Neuronal stem cell (in vitro differentiated cells): ENCODE measurements at regions not wholly inside any gene's neighbourhood (a gene's known extent, or its start where the extent isn't known, plus 50 kb on each side); places are given as distances from the start of the nearest gene placed in this dataset.

Experiments
- DNase-seq: peaks from one replicate; pipeline ENCODE4 v3.0.0-alpha.2; 2013; ENCODE audit warnings: low spot score
- H2AFZ ChIP-seq: one replicate; pipeline ENCODE4 v1.6.1; 2013; ENCODE audit warnings: mild to moderate bottlenecking, low read length, inconsistent platforms
- H2AK5ac ChIP-seq: 2 replicates; pipeline ENCODE4 v1.6.1; 2013; ENCODE audit warnings: low read depth, mild to moderate bottlenecking, inconsistent platforms, low read length, moderate library complexity, mixed read lengths
- H2BK120ac ChIP-seq: 2 replicates; pipeline ENCODE4 v1.6.1; 2013; ENCODE audit warnings: low read depth, mild to moderate bottlenecking, inconsistent platforms, low read length, moderate library complexity, mixed read lengths
- H2BK12ac ChIP-seq: one replicate; pipeline ENCODE4 v1.6.1; 2013; ENCODE audit warnings: low read length, inconsistent platforms
- H2BK15ac ChIP-seq: 2 replicates; pipeline ENCODE4 v1.6.1; 2013; ENCODE audit warnings: mild to moderate bottlenecking, low read length, inconsistent platforms, mixed read lengths
- H2BK5ac ChIP-seq: one replicate; pipeline ENCODE4 v1.6.1; 2013; ENCODE audit warnings: inconsistent platforms, mild to moderate bottlenecking, low read length, moderate library complexity
- H3K14ac ChIP-seq: one replicate; pipeline ENCODE4 v1.6.1; 2013; ENCODE audit warnings: low read length, inconsistent platforms
- H3K18ac ChIP-seq: 2 replicates; pipeline ENCODE4 v1.6.1; 2013; ENCODE audit warnings: low read length, inconsistent platforms
- H3K23ac ChIP-seq: 2 replicates; pipeline ENCODE4 v1.6.1; 2013; ENCODE audit warnings: low read depth, mild to moderate bottlenecking, mixed read lengths, low read length, inconsistent platforms; ENCODE audit not compliant: poor library complexity
- H3K27ac ChIP-seq: replicated peaks from 3 replicates; pipeline ENCODE4 v1.5.1; 2013; ENCODE audit warnings: low read length, inconsistent platforms
- H3K27me3 ChIP-seq, 3 experiments: 2 replicates each; pipeline ENCODE4 v1.6.1; 2013; ENCODE audit warnings: low read length in 3 of 3, mild to moderate bottlenecking in 2 of 3, inconsistent platforms in 1 of 3, low read depth in 1 of 3, mixed read lengths in 1 of 3, moderate library complexity in 1 of 3; ENCODE audit not compliant: control insufficient read depth in 3 of 3, insufficient read depth in 3 of 3
- H3K36me3 ChIP-seq, 2 donors: replicated peaks in 1 of 2; 2 replicates each; pipeline ENCODE4 v1.6.1; 2013; ENCODE audit warnings: low read length in 2 of 2; ENCODE audit not compliant: control insufficient read depth in 2 of 2, insufficient read depth in 2 of 2
- H3K4ac ChIP-seq: 2 replicates; pipeline ENCODE4 v1.6.1; 2013; ENCODE audit warnings: inconsistent platforms, mild to moderate bottlenecking, low read length, moderate library complexity
- H3K4me1 ChIP-seq, 2 donors: 1 replicate in 1 of 2; 2 replicates in 1 of 2; pipeline ENCODE4 v1.6.1; 2013; ENCODE audit warnings: low read length in 2 of 2, low read depth in 1 of 2; ENCODE audit not compliant: control insufficient read depth in 2 of 2, insufficient read depth in 1 of 2
- H3K4me2 ChIP-seq: one replicate; pipeline ENCODE4 v1.6.1; 2013; ENCODE audit warnings: mild to moderate bottlenecking, low read length, inconsistent platforms; ENCODE audit not compliant: insufficient read depth, poor library complexity, severe bottlenecking
- H3K4me3 ChIP-seq, 2 donors: 2 replicates each; pipeline ENCODE4 v1.5.1; 2013; ENCODE audit warnings: low read length in 2 of 2, mild to moderate bottlenecking in 2 of 2, inconsistent platforms in 1 of 2, moderate library complexity in 1 of 2
- H3K79me1 ChIP-seq: one replicate; pipeline ENCODE4 v1.6.1; 2013; ENCODE audit warnings: low read depth, mild to moderate bottlenecking, inconsistent platforms, low read length, moderate library complexity
- H3K9ac ChIP-seq: one replicate; pipeline ENCODE4 v1.6.1; 2013; ENCODE audit warnings: mild to moderate bottlenecking, low read depth, low read length, inconsistent platforms; ENCODE audit not compliant: poor library complexity
- H3K9me3 ChIP-seq, 2 donors: replicated peaks in 1 of 2; 2 replicates each; pipeline versions ENCODE3 to v1.6.1; 2013; ENCODE audit warnings: low read length in 2 of 2, mild to moderate bottlenecking in 2 of 2, inconsistent platforms in 1 of 2, low read depth in 1 of 2, mixed read lengths in 1 of 2, moderate library complexity in 1 of 2; ENCODE audit not compliant: control insufficient read depth in 2 of 2, insufficient read depth in 1 of 2
- H4K8ac ChIP-seq: one replicate; pipeline ENCODE4 v1.6.1; 2013; ENCODE audit warnings: low read depth, mild to moderate bottlenecking, inconsistent platforms, low read length, moderate library complexity
- H4K91ac ChIP-seq: one replicate; pipeline ENCODE4 v1.6.1; 2013; ENCODE audit warnings: low read length, low read depth, mild to moderate bottlenecking, inconsistent platforms; ENCODE audit not compliant: poor library complexity
- WGBS, 2 donors: extraction: QIAGEN DNeasy Blood & Tissue Kit; methylation state at CpG; one replicate each; pipeline ENCODE4 v1.1.7; 2013; ENCODE audit warnings: missing lambda C conversion rate in 2 of 2, mixed read lengths in 1 of 2; ENCODE audit not compliant: insufficient read length in 2 of 2, insufficient replicate concordance in 1 of 2; ENCODE audit errors: extremely low coverage in 2 of 2; 5-methylcytosine and 5-hydroxymethylcytosine counted together

- Histone ChIP-seq H3K79me1 (no peaks in the 10 kb centered on the region), H3K4me2 (no peak overlapping the region), H3K18ac (no peak overlapping the region), H3K9ac (no peak overlapping the region), H4K8ac (no peak overlapping the region), H2AK5ac (no peak overlapping the region), H4K91ac (no peak overlapping the region), H2BK12ac (no peak overlapping the region), H3K27ac (no peak overlapping the region), H2AFZ (no peak overlapping the region), H2BK120ac (no peak overlapping the region), H2BK5ac (no peak overlapping the region), H3K36me3 (no peaks in the 10 kb centered on the region), H3K9me3 (no peaks in the 10 kb centered on the region), H3K14ac (no peak overlapping the region), H3K23ac (no peak overlapping the region), H3K4me3 (no peak overlapping the region), H3K27me3 (no peaks in the 10 kb centered on the region), H3K4me1 (peaks cover 0 to 2% of the 10 kb centered on the region in 2 donors), H3K4ac (no peak overlapping the region), H2BK15ac (no peak overlapping the region)
- no peak for DNase-seq
- WGBS, 2 donors: no CpG with 5 or more reads among the region's 1 CpG
Measured at GRCh38 chr3:34808287-34808686, 831.0 kb upstream of the ARPP21 start.

DNA sequence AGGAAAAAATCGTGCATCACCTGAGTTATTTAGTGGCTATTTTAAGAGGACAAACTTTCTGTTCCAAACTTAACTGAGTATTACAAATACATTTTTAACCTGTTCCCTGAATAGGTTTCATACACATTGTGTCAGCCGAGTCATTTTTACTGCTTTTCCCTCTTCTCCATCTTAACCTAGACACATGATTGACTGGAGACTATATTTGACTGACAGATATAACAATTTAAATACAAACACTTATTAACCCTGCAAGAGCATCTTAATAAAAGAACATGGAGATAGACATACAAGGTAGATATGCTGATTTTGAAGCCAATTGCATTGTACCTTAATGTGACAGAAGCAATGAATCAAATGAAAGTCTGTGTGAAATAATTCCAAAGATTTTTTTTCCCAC, 810.5 kb upstream of the ARPP21 start:
- WGBS, 2 donors: no CpG with 5 or more reads among the region's 2 CpGs
- no peak for DNase-seq

DNA sequence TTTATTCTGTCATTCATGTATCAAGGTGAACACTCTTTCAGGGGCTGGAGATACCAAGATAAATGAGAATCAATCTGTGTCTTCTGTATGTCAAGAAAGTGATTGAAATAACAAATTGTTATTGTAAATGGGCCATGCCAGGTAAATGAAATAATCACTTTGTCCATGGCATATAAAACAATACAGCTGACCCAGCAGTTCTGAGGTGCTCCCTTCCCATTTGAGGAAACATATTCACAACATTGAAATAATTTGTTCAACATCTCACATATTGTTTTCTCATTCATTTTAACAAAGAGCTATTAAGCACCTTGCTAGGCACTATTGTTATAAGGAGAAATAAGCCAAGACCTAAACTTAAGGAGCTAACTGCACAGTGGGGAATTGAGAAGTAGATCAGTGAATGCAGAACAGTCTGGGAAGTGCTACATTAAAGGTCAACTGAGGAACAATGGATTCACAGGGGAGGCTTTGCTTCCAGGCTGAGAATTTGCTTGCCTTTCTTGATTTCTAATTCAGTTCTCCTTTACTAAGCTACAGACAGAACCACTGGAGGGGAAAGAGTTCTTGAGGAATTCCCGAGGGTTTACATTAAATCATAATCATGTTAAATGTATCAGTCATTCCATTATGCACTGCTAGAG, 806.3 kb upstream of the ARPP21 start:
- Histone ChIP-seq H4K8ac (no peak overlapping the region), H3K4me3 (no peak overlapping the region), H3K27ac (no peak overlapping the region), H3K18ac (no peak overlapping the region), H3K14ac (no peak overlapping the region), H3K4ac (no peak overlapping the region), H2BK12ac (no peak overlapping the region), H3K79me1 (no peaks in the 10 kb centered on the region), H3K27me3 (no peaks in the 10 kb centered on the region), H3K4me2 (no peak overlapping the region), H3K9me3 (no peaks in the 10 kb centered on the region), H2AK5ac (no peak overlapping the region), H3K9ac (no peak overlapping the region), H3K23ac (no peak overlapping the region), H2BK120ac (no peak overlapping the region), H2BK15ac (no peak overlapping the region), H3K36me3 (no peaks in the 10 kb centered on the region), H3K4me1 (no peaks in the 10 kb centered on the region), H4K91ac (no peak overlapping the region), H2BK5ac (no peak overlapping the region), H2AFZ (no peak overlapping the region)
- WGBS, 2 donors: no CpG with 5 or more reads among the region's 1 CpG
- no peak for DNase-seq

More for the DNA sequence above, 810.5 kb upstream of the ARPP21 start:
- Histone ChIP-seq H4K8ac (no peak overlapping the region), H2BK12ac (no peak overlapping the region), H3K9ac (no peak overlapping the region), H3K4me1 (no peaks in the 10 kb centered on the region), H2BK120ac (no peak overlapping the region), H3K4me2 (no peak overlapping the region), H2BK5ac (no peak overlapping the region), H3K36me3 (no peaks in the 10 kb centered on the region), H3K27me3 (no peaks in the 10 kb centered on the region), H2AFZ (no peak overlapping the region), H3K27ac (no peak overlapping the region), H3K23ac (no peak overlapping the region), H3K18ac (no peak overlapping the region), H3K9me3 (no peaks in the 10 kb centered on the region), H3K79me1 (no peaks in the 10 kb centered on the region), H3K4ac (no peak overlapping the region), H2AK5ac (no peak overlapping the region), H2BK15ac (no peak overlapping the region), H4K91ac (no peak overlapping the region), H3K14ac (no peak overlapping the region), H3K4me3 (no peak overlapping the region)

DNA sequence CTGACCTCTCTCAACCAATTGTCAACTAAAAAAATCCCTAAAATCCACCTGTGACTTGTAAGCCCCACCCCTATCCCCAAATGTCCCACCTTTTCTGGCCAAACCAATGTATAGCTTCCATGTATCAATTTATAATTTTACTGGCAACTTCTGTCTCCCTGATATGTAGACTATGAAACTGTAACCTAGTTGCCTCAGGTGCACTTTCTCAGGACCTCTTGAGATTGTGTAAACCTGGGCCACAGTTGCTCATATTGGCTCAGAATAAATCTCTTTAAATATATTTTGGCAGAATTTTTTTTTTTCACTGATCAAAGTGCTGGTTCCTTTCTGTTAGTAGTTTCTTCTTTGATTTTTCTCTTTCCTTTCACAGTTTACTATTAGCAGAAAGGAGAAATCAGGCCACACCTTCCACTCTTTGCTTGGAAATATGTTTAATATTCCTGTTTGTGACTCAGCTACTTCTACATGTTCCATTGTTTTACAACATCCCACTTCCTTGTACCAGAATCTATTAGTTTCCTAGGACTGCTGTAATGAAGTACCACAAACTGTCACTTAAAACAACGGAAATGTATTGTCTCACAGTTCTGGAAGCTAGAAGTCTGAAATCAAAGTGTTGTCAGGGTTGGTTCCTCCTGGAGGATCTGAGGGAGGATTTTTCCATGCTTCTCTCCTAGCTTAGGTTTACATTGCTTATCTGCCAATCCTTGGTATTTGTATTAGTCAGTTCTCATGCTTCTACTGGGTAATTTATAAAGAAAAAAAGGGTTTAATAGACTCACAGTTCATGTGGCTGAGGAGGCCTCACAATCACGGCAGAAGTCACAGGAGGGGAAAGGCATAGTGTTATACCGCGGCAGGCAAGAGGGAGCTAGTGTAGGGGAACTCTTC, 801.2 kb upstream of the ARPP21 start:
- H3K36me3 ChIP-seq: no peaks in the 10 kb centered on the region
- no peak overlapping the region for H3K23ac ChIP-seq
- no peak overlapping the region for H2BK120ac ChIP-seq
- no peak overlapping the region for H3K4ac ChIP-seq
- H3K27ac ChIP-seq: no peak overlapping the region
- H2AFZ ChIP-seq: no peak overlapping the region
- H3K4me1 ChIP-seq: no peaks in the 10 kb centered on the region
- no peak overlapping the region for H3K9ac ChIP-seq
- H2BK15ac ChIP-seq: no peak overlapping the region
- no peaks in the 10 kb centered on the region for H3K79me1 ChIP-seq
- H3K27me3 ChIP-seq: no peaks in the 10 kb centered on the region
- no peak for DNase-seq
- H2BK5ac ChIP-seq: no peak overlapping the region
- no CpG with 5 or more reads among the region's 4 CpGs for WGBS, 2 donors
- no peak overlapping the region for H3K14ac ChIP-seq
- H4K91ac ChIP-seq: no peak overlapping the region
- H3K18ac ChIP-seq: no peak overlapping the region
- H2AK5ac ChIP-seq: no peak overlapping the region
- no peak overlapping the region for H2BK12ac ChIP-seq
- no peaks in the 10 kb centered on the region for H3K9me3 ChIP-seq
- H3K4me3 ChIP-seq: no peak overlapping the region
- H3K4me2 ChIP-seq: no peak overlapping the region
- no peak overlapping the region for H4K8ac ChIP-seq
